GOT3 (cell line): ENCODE measurements at regions not wholly inside any gene's neighbourhood (a gene's known extent, or its start where the extent isn't known, plus 50 kb on each side); places are given as distances from the start of the nearest gene placed in this dataset.
"Not testable (repeated sequence)": the region's sequence is repeated elsewhere in the genome, so short reads cannot be mapped to it uniquely, and the experiment has no call there.

ENCODE experiments used
- DNase-seq: peaks from one replicate; lab custom pipeline; 2025; ENCODE audit warnings: mixed read lengths; lab: John Stamatoyannopoulos, UW

DNA sequence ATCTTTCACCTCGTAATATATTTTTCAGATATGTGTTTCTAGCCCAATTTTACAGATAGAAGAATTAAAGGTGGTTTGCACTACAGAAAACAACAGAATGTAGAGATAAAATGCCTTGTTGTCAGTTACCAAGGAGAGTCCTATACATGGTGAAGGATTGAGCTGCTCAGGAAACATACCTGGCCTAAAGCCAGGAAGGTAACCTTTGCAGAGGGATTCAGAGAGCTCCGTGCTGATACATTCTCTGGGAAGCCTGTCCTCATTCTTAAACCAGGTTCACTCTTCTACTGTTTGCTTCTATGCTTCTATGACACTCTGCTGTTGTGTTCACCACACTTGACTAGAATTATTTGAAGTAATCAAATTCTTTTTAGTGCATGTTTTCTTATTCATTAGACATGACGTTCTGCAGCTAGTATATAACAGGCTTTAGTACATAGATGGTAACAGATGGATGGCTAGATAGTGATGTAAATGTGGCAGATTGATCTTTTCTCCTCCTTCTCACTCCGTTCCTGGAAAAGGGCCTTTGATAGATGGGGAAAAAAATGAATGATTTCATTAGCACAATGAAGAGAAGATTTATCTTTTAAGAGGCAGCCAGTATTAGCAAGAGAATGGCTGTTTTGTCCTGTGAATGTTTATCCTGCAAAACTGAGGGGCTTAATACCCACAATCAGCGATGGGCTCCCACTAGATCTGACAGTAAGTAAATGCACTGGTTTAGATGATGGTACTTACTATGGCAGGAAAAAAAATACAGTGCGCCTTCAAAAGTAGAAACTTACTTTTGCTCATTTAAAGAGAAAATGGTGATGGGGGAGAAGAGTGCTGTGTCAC, 589.6 kb upstream of the FAM98A start:
- no peak for DNase-seq

DNA sequence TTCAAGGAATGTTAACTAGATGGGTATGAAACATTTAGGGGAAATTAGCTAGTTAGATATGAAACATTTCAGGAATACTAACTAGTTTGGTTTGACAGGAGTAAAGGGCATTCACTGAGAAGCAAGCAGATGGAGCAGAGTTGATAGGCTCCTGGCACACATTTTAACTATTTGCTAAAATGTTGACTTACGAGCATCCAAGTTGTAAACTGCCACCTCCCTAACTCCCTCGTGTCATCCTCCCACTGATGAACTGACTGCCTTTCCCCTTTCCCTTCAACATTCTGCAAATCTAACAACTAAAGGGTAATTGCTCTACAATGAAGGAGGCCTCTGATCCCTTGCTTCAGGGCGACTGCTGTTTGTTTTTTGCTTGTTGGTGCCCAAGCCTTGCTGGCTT, 580.4 kb upstream of the FAM98A start:
- DNase-seq, result no peak

DNA sequence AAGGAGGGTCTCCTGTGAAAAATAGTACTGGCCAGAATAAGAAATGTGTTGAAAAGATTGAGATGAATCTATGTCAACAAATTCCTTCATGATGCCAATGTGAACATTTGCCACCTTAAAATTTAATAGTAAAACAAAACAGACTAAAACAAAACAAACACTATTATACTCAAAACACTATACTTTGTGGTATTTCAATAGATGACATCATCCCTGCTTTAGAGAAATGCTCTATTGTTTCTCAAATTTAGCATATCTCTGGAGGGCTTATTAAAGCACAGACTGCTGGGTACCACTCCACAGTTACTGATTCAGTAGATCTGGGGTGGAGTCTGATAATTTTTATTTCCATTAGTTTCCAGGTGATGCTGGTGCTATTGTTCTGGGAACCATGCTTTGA, 579.4 kb upstream of the FAM98A start:
- DNase-seq, result no peak

DNA sequence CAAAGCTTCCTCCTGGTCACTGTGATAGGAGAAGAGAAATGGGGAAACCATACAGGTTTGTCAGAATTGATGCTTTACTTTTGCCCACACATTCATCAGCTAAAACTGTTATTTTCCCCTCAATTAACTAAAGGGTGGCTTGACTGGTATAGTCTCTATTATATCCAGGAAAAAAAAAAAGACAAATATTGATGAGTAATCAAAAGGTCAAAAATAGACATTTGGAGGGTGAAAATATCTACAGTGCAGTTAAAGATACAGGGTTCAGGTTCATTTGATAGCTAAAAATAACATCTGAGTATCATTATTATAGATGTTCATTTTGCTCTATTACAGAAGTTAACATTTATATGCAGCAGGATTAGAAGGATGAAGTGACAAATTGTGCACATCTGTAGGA, 577.6 kb upstream of the FAM98A start:
- no peak for DNase-seq

DNA sequence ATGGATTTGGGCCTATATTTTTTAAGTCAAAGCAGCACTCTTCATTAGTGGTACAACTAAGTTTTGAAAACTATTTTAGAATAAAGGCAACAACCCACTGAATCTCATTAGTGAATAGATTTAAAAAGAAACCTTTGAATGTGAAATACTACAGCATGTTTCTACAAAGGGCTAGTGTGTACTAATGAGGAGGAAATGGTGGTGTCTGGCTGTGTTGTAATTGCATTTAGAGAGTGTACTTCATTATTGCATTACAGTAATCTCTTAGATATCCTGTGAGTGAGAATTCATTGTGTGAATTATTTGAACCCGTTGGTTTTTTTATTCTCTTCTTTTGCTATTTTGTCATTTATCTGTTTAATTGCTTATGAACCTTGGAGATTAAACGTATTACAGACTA, 575.4 kb upstream of the FAM98A start:
- no peak for DNase-seq

DNA sequence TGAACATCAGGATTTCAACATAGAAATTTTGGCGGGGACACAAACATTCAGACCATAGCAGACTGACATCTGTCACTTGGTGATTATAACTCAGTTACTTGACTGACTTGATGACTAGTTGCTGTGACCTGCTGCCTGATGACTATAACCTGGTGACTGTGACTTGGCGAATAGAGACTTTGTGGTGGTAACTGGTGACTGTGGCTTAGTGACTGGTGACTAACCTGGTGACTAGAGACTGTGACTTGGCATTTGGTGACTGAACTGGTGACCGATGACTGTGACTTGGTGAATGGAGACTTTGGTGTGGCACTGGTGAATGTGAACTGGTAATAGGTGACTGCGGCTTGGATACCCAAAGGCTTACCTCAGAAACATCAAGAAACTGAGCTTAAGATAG, 563.1 kb upstream of the FAM98A start:
- DNase-seq, result no peak

DNA sequence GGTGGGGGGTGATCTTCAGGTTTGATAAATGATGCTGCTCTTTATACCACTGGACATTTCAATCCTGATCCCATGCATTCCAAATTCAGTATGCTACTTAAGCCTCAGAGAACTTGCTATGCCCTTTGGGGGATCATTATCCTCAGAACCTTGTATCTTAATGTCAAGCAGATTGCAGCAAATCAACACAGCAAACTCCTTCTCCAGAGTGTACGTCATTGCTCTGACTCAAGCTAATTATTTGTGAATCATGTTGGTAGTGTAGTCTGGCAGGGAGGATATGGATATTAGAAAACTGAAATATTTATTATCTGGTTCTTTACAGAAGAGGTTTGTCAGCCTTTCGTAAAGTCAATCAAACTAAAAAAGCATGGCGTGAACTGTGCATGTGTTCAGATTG, 562.5 kb upstream of the FAM98A start:
- no peak for DNase-seq

DNA sequence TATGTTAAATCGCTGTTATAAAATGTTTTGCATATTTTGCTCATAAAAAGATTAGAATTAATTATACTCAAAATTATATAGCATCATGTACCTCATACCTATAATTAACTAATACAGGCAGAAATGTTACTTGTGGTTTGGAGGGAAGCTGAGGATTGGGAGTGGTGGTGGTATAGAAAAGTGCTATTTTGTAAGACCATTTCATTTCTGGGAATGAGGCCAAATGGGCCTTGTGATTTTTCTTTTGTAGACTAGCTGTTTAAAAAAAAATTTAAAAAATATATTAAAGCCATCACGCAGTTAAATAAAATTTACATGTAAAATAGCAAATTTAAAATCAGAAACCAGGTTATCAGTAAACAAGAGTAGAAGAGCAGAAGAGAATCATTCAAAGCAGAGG, 560.8 kb upstream of the FAM98A start:
- no peak for DNase-seq

DNA sequence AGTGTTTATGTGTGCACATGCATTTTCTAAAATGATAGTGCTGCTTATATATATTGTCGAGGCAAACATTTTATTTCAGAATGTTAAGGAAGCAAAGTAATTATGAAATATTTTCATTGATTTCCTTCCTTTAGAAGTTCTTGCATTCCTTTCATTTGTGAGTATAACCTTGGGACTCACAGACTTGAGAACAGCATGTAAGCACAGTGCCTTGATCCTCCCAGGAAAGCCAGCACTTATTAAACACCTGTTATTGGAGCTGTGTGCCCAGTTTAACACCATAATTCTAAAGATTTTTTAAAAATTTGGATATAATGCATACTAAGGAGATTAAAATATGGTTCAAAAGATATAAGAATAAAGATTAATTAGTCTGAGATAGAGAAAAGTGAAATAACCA, 554.4 kb upstream of the FAM98A start:
- no peak for DNase-seq

DNA sequence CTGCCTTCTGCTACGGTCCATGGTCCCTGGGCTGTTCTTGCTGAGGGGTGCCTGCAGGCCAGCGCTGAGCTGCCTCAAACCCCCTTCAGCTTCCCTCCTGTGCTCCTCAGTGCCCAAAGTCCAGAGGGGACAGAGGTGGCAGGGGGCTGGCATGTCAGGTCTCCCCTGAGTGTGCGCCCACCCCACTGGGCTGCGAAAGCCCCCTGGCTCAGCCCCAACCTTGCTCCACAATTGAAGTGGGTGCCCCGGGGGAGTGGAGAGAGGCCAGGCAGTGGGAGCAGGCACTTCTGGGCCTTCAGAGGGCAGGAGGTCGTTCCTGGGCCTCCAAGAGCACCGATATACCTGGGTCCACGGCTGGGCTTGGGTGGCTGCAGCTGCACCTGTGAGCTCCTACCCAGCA, 548.7 kb upstream of the FAM98A start:
- DNase-seq, result no peak

DNA sequence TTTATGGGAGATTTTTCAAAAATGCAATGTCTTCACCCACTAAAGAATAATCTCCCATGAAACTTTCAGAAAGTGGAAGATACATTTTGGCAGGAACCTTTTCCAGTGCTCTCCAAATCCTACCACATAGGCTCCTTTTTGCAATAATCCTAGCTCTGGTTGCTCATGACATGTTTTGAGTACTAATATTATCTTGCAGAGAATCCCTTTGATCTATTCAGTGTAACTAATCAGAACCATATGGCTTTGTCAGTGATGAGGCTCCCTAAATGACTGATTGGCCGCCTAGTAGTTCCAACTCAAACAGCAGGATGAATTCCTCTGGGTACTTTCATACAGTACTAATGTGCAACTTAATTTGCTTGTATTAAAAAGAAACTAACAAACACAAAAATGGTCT, 544.0 kb upstream of the FAM98A start:
- DNase-seq, result no peak

DNA sequence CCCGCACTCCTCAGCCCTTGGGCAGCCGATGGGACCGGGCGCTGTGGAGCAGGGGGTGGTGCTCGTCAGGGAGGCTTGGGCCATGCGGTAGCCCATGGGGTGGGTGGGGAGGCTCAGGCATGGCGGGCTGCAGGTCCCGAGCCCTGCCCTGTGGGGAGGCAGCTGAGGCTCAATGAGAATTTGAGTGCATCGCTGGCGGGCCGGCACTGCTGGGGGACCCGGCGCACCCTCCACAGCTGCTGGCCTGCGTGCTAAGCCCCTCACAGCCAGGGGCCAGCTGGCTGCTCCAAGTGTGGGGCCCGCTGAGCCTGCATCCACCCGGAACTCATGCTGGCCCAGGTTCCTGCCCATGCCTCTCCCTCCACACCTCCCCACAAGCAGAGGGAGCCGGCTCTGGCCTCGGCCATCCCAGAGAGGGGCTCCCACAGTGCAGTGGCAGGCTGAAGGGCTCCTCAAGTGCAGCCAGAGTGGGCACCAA, 543.5 kb upstream of the FAM98A start:
- DNase-seq, result not testable (repeated sequence)

DNA sequence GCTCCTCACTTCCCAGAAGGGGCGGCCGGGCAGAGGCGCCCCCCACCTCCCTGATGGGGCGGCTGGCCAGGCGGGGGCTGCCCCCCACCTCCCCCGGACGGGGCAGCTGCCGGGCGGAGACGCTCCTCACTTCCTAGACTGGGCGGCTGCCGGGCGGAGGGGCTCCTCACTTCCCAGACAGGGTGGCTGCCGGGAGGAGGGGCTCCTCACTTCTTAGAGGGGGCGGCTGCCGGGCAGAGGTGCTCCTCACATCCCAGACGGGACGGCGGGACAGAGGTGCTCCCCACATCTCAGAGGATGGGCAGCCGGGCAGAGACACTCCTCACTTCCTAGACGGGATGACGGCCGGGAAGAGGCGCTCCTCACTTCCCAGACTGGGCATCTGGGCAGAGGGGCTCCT, 534.0 kb upstream of the FAM98A start:
- DNase-seq, result not testable (repeated sequence)

DNA sequence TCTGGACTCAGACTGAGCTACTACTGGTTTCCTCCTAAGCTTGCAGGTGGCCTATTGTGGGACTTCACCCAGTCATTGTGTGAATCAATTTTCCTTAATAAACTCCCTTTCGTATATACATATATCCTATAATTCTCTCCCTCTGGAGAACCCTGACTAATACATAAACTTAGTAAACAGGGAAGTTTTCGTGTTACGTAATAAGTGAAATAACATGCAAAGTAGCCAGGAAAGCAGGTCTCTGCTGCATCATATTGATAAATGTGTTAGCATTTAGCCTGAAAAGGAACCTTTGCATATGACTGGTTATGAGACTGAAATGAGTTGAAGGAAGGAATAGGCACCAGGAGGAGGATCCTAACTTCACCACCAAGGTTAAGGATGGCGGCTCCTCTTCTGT, 527.2 kb upstream of the FAM98A start:
- DNase-seq, result no peak

DNA sequence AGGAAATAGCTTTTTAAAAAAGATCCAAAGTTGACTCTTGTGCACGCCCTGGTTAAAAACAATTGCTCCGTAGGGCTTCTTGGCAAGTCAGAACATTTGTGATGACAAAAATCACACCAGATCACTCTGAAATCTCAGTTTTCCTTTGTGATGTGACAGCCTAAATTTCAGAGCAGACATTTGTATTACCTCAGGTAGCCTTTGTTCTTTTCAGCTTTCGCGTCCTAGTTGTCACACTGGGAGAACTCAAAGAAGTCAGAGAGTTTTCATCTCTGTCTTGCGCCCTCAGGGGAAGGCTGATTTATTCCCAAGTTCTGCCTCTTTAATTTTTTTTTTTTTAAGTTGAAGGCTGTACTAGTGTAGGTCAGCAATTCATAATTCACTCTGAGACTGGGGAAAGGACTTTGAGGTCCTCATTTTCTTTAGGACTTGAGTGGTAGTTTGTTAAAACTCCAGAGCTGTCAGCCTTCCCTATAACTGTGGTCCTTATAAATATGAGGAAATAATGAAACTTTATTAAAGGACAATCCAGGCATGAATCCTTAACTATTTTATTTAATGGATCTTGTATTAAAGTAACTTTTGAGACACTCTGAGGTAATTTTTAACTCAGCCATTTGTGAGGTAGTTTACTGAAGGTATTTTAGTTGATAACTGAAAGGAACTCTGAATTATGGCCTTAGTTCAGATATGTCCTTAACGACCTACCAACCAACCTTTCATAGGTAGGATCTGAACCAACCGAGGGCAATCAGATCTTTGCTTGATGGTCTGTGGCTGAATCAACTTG, 525.1 kb upstream of the FAM98A start:
- DNase-seq, result no peak

DNA sequence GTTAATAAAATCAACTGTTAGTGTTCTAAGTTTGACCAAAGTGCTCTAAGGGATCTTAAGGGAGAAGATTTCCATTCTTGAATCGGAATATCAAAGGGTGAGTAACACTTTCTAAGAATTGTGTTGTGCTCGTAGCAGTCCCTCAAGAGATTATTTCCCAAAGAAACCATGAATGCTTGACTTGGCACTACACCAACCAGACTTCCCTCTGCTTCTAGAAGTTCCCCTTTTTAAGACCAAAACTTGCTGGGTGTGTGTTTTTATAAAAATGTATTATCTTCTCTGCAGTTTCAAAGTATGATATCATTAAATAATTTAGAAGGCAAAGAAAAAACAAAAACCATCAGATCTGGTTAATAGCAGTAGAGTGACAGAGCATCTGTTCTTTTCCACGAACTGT, 522.0 kb upstream of the FAM98A start:
- no peak for DNase-seq

DNA sequence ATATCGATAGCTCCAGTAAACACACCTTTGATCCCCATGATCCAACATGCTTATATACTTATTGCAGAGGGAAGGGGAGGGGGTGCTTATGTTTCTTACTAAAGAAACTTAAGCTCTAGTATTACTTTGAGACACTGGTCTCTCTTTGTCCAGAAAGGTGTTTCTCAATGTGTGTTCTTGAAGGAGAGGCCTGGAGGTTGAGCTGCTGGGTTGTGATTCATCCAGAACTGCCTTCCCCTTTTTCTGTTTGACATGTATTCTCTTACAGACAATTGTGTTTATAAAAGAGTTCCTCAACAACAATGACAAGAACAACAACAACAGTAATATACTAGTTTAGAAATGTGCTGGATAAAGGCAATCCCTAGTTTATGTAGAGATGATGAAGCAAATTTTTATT, 516.0 kb upstream of the FAM98A start:
- no peak for DNase-seq

DNA sequence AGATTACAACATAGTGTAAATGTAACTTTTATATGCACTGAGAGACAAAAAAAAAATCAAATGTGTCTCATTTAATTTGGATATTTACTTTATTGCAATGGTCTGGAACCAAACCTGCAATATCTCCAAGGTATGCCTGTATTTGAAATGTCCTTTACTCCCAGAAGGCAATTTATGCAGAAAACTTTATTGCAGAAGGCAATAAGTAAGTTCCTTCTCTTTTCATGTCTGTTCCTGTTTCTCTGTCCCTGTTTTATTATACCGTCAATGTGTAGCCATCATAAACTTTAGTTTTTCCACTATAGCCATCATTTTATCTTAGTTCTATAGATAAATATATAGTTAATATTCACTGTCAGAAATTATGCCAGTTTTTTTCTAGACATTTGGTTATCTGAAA, 513.1 kb upstream of the FAM98A start:
- no peak for DNase-seq

DNA sequence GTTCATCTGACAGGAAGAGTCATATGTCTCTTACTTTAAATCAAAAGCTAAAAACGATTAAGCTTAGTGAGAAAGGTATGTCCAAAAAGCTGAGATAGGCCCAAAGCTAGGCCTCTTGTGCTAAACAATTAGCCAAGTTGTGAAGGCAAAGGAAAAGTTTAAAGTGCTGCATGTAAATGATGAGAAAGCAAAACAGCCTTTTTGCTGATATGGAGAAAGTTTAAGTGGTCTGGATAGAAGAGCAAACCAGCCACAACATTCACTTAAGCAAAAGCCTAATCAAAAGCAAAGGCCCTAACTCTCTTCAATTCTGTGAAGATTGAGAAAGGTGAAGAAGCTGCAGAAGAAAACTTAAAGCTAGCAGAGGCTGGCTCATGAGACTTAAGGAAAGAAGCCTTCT, 511.3 kb upstream of the FAM98A start:
- DNase-seq, result no peak

DNA sequence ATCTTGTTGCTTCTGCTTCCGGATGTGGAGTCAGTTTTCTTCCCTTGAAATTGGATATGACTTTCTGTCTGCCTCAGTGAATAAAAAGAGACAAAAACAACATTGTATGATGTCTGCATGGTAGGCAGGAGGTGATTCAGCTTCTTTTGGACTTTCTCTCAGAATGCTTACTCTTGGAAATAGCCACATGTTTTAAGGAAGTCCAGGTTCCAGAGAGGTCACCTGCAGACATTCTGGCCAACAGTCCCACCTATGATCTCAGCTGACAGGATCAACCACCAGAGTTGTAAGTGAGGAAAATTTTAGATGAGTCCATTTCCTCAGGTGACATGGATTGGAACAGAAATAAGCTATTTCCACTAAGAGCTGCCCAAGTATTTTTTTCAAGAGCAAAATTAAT, 508.7 kb upstream of the FAM98A start:
- DNase-seq, result no peak

DNA sequence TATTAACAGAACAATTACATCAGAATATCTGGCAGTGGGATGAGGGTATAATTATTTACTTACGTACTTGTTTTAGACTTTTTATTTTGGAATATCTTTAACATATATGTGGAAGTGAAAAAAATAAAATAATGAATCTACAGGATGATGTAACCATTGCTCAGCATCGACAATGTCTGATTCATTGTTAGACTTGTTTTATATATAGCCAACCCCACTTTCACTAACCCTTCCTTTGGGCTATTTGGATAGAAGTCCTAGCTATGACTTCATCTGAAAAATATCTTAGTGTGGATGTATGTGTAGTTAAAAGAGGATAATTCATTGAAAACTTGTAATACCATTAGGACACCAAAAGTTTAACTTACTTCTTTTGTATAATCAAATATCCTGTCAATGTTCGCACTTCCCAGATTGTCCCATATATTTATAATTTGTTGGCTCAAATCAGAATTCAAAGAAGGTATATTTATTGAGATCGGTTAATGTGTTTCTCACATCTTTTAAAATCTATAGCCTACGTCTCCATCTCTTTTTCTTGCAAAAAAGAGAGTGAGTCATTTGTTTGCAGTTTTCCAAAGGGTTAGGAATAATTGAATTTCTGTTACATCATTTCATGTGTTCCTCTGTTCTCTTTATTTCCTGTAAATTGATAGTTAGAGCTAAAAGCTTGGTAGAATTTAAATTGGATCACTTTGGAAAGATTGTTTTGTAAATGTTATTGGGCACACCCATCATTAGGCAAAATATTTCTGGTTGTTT, 506.1 kb upstream of the FAM98A start:
- DNase-seq, result no peak

DNA sequence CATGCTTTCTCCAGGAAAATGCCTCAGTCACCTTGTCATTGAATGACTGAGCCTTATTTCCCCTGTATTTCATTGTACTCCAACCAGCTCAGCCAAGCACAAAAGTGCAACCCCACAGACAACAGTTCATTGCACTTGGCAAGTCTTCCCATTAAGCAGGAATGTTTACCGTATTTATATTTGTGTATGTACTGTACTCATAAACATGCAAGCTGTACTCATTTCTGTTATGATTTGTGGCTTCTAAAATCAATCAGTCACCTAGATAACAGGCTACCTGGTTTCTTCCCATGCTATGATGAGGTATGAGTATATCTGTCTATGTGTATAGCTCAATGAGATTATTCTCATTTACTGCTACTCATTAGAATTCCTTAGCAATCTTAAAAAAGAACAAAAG, 505.5 kb upstream of the FAM98A start:
- DNase-seq, result no peak

DNA sequence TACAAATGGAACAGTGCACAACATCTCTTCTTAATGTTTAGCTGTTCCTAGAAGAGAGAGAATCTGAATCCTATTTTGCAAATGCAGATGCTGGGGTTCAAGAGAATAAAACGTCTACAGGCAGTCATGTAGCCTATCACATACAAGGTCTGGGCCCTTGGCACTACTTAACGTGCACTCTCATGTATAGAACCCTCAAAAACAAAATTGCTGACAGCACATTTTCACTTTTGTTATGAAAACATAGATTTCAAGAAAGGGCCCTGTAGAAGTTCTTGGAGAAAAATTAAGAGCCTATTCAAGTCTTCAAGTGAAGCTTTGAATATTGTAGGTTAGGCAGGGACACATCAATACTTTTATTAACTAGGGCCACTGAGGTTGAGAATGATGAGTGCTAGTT, 504.3 kb upstream of the FAM98A start:
- no peak for DNase-seq
